Middle frontal gyrus (tissue), 1 donor: ENCODE measurements at regions not wholly inside any gene's neighbourhood (a gene's known extent, or its start where the extent isn't known, plus 50 kb on each side); places are given as distances from the start of the nearest gene placed in this dataset.
"Not testable (repeated sequence)": the region's sequence is repeated elsewhere in the genome, so short reads cannot be mapped to it uniquely, and the experiment has no call there.

Experiments used
- DNase-seq: peaks from one replicate; pipeline ENCODE4 v3.0.0-alpha.2; 2015; ENCODE audit warnings: low spot score; ENCODE audit errors: extremely low spot score

- DNase-seq: no peak
Observed at GRCh38 chr2:236408090-236408489, 143.9 kb upstream of the ASB18 start.

GRCh38 chr2:236408786-236409185 lies 144.6 kb upstream of the ASB18 start:
- DNase-seq: no peak

GRCh38 chr2:236415684-236416444 lies 151.7 kb upstream of the ASB18 start:
- DNase-seq: peak; percentile 56

- DNase-seq: no peak
Observed at GRCh38 chr2:236417150-236417549, 152.5 kb upstream of the ACKR3 start.

- DNase-seq: no peak
Observed at GRCh38 chr2:236430584-236430983, 139.0 kb upstream of the ACKR3 start.

- no peak for DNase-seq
Observed at GRCh38 chr2:236434593-236434992, 135.0 kb upstream of the ACKR3 start.

- no peak for DNase-seq
Observed at GRCh38 chr2:236440110-236440881, 129.3 kb upstream of the ACKR3 start.

- DNase-seq: no peak
Observed at GRCh38 chr2:236444187-236444586, 125.4 kb upstream of the ACKR3 start.

- DNase-seq: no peak
Observed at GRCh38 chr2:236445678-236446077, 123.9 kb upstream of the ACKR3 start.

GRCh38 chr2:236446521-236446920 lies 123.1 kb upstream of the ACKR3 start:
- no peak for DNase-seq

GRCh38 chr2:236449167-236449761 lies 120.4 kb upstream of the ACKR3 start:
- no peak for DNase-seq

- DNase-seq: no peak
Observed at GRCh38 chr2:236452238-236452637, 117.4 kb upstream of the ACKR3 start.

GRCh38 chr2:236454076-236454475 lies 115.5 kb upstream of the ACKR3 start:
- DNase-seq: no peak

- no peak for DNase-seq
Observed at GRCh38 chr2:236459393-236459792, 110.2 kb upstream of the ACKR3 start.

GRCh38 chr2:236464140-236464539 lies 105.5 kb upstream of the ACKR3 start:
- no peak for DNase-seq

- no peak for DNase-seq
Observed at GRCh38 chr2:236472720-236473495, 96.7 kb upstream of the ACKR3 start.

- DNase-seq: no peak
Observed at GRCh38 chr2:236473691-236474090, 95.9 kb upstream of the ACKR3 start.

GRCh38 chr2:236479814-236480213 lies 89.8 kb upstream of the ACKR3 start:
- no peak for DNase-seq

GRCh38 chr2:236483102-236483501 lies 86.5 kb upstream of the ACKR3 start:
- no peak for DNase-seq

GRCh38 chr2:236485519-236485918 lies 84.1 kb upstream of the ACKR3 start:
- DNase-seq: no peak

- not testable (repeated sequence) for DNase-seq
Observed at GRCh38 chr2:236489083-236489482, 80.5 kb upstream of the ACKR3 start.
